ENCODE measurements at regions not wholly inside any gene's neighbourhood (a gene's known extent, or its start where the extent isn't known, plus 50 kb on each side); places are given as distances from the start of the nearest gene placed in this dataset.

GRCh38 chr15:37870711-37871110 lies 63.7 kb upstream of the TMCO5A start:
- DNase-seq (ENCODE audit: low spot score): no peak

- no peak for DNase-seq (ENCODE audit: low spot score)
Observed at GRCh38 chr15:37872661-37873060, 61.8 kb upstream of the TMCO5A start.

DNA sequence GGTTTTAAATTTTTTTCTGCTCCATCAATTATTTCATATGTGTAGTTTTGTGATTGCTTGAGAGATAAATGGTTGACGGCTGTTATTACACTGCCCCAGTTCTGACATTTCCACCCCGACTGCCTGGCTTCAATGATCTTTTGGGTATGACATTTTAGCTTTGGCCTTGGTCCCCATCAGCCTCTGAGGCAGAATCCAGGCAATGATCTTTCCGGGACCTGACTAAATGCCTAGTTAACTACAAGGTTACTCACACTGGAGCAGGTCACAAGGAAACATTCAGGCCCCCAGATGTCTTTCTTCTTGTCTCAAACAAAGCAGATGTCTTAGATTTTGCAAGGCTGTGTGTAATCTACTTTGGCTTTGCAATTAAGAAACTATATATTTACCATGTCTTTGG lies 61.1 kb upstream of the TMCO5A start:
- DNase-seq (ENCODE audit: low spot score): no peak

DNA sequence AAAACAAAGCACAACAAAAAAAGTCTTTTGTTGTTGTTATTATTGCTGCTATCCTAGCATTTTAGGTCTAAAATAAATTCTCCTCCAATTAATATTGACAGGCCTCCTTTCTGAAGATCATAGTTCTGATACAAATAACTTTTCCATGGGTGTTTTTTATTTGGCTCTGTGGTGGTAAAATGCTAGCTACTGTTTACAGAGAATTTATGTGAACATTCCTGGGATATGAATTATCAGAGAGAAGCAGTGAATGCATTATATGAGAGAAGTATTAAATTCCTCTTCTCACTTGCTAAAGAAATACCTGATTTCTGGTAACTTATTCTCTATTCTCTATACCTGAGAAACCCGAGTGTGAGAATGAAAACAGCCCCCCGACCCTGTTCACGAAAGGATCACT lies 57.5 kb upstream of the TMCO5A start:
- no peak for DNase-seq (ENCODE audit: low spot score)

GRCh38 chr15:37877851-37878741 lies 56.3 kb upstream of the TMCO5A start:
- peak; percentile 57 for DNase-seq (ENCODE audit: low spot score)

DNA sequence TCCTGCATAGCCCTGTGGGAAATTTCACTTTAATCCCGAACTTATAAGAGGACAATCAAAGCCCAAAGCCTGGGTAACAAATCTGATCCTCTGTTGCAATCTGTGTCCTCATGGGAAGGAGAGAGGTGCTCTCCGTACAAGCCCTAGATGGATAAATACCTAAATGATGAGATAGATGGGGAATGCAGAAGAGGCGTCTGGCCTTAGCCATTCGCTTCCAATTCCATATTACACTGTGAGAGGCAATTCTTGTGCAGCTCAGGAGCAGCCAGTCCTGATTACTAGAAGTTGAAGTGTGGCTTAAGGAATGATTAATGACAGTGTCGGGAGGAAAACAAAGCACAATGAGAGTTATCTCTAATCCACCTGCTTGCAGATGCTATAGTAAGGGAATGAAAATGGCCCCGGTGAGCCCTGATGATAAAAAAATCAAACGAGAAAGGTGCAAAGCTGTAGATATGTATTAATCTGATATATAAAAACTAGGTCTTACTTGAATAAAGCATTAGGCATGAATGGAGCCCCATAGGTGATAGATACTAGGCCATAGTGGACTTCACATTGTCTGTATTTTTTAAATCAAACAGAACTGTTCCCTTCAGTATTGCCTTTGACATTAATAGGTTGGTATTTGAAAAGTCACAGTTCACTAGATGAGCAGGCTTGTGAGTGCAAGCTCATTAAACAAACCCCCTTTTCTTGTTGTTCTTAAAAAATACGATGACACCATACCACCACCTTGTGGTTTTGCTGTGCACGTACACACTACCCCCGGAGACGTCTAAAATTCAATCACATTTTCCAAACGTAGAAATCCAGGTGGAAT lies 54.2 kb upstream of the TMCO5A start:
- DNase-seq (ENCODE audit: low spot score): peak; percentile 23

GRCh38 chr15:37880835-37881153 lies 53.6 kb upstream of the TMCO5A start:
- no peak for DNase-seq (ENCODE audit: low spot score)

GRCh38 chr15:37881237-37882013 lies 53.0 kb upstream of the TMCO5A start:
- DNase-seq (ENCODE audit: low spot score): no peak

DNA sequence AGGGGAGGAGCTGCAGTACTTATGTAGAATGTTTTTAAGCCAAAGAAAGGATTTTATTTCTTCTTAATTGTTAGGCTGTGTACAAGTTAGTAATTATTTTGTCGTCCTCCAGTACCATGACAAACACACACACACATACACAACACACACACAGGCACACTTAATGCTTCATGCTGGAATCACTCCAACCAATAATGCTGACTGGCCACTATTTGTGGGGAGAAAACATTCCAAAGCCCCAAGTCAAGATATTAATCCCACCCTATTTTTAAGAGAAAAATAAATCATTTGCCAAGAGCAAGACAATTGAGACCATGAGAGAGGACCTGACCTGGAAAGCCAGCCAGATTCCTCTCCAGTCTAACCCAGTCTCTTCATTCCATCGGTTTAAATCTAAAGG lies 51.8 kb upstream of the TMCO5A start:
- no peak for DNase-seq (ENCODE audit: low spot score)

All from A172 (cell line).